ENCODE measurements at regions not wholly inside any gene's neighbourhood (a gene's known extent, or its start where the extent isn't known, plus 50 kb on each side); places are given as distances from the start of the nearest gene placed in this dataset.
"Not testable (repeated sequence)": the region's sequence is repeated elsewhere in the genome, so short reads cannot be mapped to it uniquely, and the experiment has no call there.

- no peaks in the 10 kb centered on the region for H3K36me3 ChIP-seq
- no peaks in the 10 kb centered on the region for H3K9me3 ChIP-seq
- no peaks in the 10 kb centered on the region for H3K4me1 ChIP-seq (replicated peaks)
- TF ChIP-seq CTCF (IDR thresholded peaks at IDR 0.05): no peak
- no peak for TF ChIP-seq POLR2A (IDR thresholded peaks at IDR 0.05)
- TF ChIP-seq POLR2AphosphoS5 (IDR thresholded peaks at IDR 0.05): no peak
- intact Hi-C loops (cut with DNase I): no loop called here
- no peak overlapping the region for H3K4me3 ChIP-seq
- WGBS: 91% methylated on average over 2 of the region's 2 CpGs
- H3K27ac ChIP-seq: no peak overlapping the region
- H3K27me3 ChIP-seq (replicated peaks; ENCODE audit: insufficient read depth): no peaks in the 10 kb centered on the region
- no peak for DNase-seq (ENCODE audit: low spot score)
Observed at GRCh38 chr6:49110916-49111315, 352.1 kb downstream of the MMUT start.

DNA sequence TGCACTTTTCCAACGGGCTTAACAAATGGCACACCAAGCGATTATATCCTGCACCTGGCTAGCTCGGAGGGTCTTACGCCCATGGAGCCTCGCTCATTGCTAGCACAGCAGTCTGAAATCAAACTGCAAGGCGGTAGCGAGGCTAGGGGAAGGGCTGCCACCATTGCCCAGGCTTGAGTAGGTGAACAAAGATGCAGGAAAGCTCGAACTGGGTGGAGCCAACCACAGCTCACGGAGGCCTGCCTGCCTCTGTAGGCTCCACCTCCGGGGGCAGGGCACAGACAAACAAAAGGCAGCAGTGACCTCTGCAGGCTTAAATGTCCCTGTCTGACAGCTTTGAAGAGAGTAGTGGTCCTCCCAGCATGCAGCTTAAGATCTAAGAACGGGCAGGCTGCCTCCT lies 365.4 kb downstream of the MMUT start:
- H3K27ac ChIP-seq; H3K27me3 ChIP-seq (replicated peaks; ENCODE audit: insufficient read depth); intact Hi-C loops (cut with DNase I); H3K36me3 ChIP-seq; H3K4me3 ChIP-seq; H3K9me3 ChIP-seq; H3K4me1 ChIP-seq (replicated peaks); DNase-seq (ENCODE audit: low spot score): not testable (repeated sequence)
- WGBS: 88% methylated on average over 11 of the region's 11 CpGs

GRCh38 chr6:49097116-49097515 lies 365.9 kb downstream of the MMUT start:
- intact Hi-C loops (cut with DNase I): no loop called here
- DNase-seq (ENCODE audit: low spot score): no peak
- Histone ChIP-seq H3K36me3 (no peaks in the 10 kb centered on the region), H3K27me3 (replicated peaks; ENCODE audit: insufficient read depth) (no peaks in the 10 kb centered on the region), H3K4me1 (replicated peaks) (no peaks in the 10 kb centered on the region), H3K4me3 (no peak overlapping the region), H3K9me3 (no peaks in the 10 kb centered on the region), H3K27ac (no peak overlapping the region)
- WGBS: 93% methylated on average over 2 of the region's 2 CpGs
- no peak for TF ChIP-seq POLR2A (IDR thresholded peaks at IDR 0.05)
- no peak for TF ChIP-seq POLR2AphosphoS5 (IDR thresholded peaks at IDR 0.05)
- no peak for TF ChIP-seq CTCF (IDR thresholded peaks at IDR 0.05)

- Histone ChIP-seq H3K27me3 (replicated peaks; ENCODE audit: insufficient read depth) (no peaks in the 10 kb centered on the region), H3K4me3 (no peak overlapping the region), H3K9me3 (no peaks in the 10 kb centered on the region), H3K27ac (no peak overlapping the region), H3K4me1 (replicated peaks) (no peaks in the 10 kb centered on the region), H3K36me3 (no peaks in the 10 kb centered on the region)
- WGBS: 94% methylated on average over 4 of the region's 4 CpGs
- intact Hi-C loops (cut with DNase I): no loop called here
- TF ChIP-seq POLR2A (IDR thresholded peaks at IDR 0.05): no peak
- TF ChIP-seq CTCF (IDR thresholded peaks at IDR 0.05): no peak
- TF ChIP-seq POLR2AphosphoS5 (IDR thresholded peaks at IDR 0.05): no peak
- DNase-seq (ENCODE audit: low spot score): no peak
Observed at GRCh38 chr6:49088631-49089030, 374.4 kb downstream of the MMUT start.

DNA sequence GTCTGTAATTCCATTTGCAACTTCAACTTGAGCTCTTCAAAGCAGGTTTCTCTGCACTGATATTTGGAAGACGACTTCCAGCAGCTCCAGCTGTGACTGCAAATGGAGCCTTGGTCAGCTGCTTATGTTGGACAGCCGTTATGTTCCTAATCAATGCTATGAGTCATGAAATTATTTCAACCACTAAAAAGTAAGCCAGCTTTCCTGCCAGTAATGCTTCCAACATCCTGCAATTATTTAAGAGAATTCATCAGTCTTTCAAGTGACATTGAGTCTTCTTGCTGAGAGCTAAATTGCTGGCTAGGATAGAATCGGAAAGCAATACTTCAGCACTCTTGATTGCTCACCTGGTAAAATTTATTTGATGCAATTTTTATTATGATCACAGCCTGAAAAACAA lies 375.7 kb downstream of the MMUT start:
- no peak for TF ChIP-seq POLR2AphosphoS5 (IDR thresholded peaks at IDR 0.05)
- no peak for TF ChIP-seq POLR2A (IDR thresholded peaks at IDR 0.05)
- TF ChIP-seq CTCF (IDR thresholded peaks at IDR 0.05): no peak
- H3K27me3 ChIP-seq (replicated peaks; ENCODE audit: insufficient read depth): no peaks in the 10 kb centered on the region
- no peak overlapping the region for H3K4me3 ChIP-seq
- H3K4me1 ChIP-seq (replicated peaks): no peaks in the 10 kb centered on the region
- no peak overlapping the region for H3K27ac ChIP-seq
- no peak for DNase-seq (ENCODE audit: low spot score)
- WGBS: 74% methylated on average over 3 of the region's 3 CpGs
- H3K9me3 ChIP-seq: no peaks in the 10 kb centered on the region
- intact Hi-C loops (cut with DNase I): no loop called here
- no peaks in the 10 kb centered on the region for H3K36me3 ChIP-seq

All from prostate gland (tissue), 2 donors.